22Rv1 (cell line): ENCODE measurements at regions not wholly inside any gene's neighbourhood (a gene's known extent, or its start where the extent isn't known, plus 50 kb on each side); places are given as distances from the start of the nearest gene placed in this dataset.

Experiments
- CTCF ChIP-seq: fragments of 450-650 bp; IDR thresholded peaks from 2 replicates; pipeline ENCODE4 v1.5.1; 2017; ENCODE audit warnings: mild to moderate bottlenecking
- ZFX ChIP-seq: fragments of 450-650 bp; IDR thresholded peaks from 2 replicates; pipeline ENCODE4 v1.6.1; 2017; ENCODE audit warnings: antibody characterized with exemption, borderline replicate concordance

DNA sequence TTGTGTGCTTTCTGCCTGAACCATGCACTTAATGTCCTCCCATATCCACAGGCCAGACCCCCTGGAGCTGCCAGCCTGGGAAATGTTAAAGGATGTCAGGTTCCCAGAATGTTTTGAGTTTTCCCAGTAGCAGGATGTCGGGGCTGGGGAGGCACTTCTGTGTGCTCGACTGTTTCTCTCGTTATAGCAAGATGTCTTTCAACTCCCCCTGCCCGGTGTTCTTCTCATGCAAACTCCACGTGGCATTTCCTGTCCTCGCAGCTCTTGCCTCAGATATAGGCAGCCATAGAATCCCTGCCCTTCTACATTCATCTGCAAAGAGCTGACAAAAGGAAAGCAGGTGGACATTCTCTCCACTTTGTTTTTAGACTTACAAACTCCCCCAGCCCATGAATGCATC lies 457.2 kb upstream of the CDH11 start:
- no peak for TF ChIP-seq CTCF
- TF ChIP-seq ZFX, result no peak
